ENCODE measurements at regions not wholly inside any gene's neighbourhood (a gene's known extent, or its start where the extent isn't known, plus 50 kb on each side); places are given as distances from the start of the nearest gene placed in this dataset.

DNA sequence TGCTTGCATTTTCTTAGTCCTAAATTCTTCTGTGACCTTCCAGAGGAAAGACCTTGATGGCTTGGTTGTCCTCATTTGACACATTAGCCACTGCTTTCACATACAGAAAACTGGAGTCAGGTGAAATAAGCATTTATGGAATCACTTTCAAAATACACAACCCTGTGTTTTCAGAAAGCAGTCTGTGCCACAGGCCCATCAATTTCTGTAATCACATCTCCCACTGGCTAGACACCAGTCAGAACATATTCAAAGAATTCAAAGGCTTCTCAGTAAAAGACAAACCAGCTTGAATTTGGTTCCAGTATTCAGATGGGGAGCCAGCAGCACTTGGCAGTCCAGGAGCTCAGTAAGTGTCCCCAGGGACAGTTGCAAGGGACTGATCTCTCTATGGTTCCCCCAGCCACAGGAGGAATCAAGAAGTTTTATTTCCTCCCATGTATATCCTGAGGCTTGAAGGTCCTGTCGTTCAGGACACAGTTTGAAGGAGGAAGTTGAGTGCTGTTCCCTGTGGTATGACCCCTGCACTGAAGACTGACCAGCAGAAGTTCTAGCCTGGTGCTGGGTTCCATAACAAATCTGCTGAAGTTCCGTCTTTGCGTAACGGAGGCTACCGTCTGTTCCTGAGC lies 214.3 kb downstream of the FOXO1 start:
- intact Hi-C loops (cut with DNase I) = no loop called here
- no peaks in the 10 kb centered on the region for H3K27me3 ChIP-seq (replicated peaks; ENCODE audit: insufficient read depth)
- TF ChIP-seq, protein P1, sequence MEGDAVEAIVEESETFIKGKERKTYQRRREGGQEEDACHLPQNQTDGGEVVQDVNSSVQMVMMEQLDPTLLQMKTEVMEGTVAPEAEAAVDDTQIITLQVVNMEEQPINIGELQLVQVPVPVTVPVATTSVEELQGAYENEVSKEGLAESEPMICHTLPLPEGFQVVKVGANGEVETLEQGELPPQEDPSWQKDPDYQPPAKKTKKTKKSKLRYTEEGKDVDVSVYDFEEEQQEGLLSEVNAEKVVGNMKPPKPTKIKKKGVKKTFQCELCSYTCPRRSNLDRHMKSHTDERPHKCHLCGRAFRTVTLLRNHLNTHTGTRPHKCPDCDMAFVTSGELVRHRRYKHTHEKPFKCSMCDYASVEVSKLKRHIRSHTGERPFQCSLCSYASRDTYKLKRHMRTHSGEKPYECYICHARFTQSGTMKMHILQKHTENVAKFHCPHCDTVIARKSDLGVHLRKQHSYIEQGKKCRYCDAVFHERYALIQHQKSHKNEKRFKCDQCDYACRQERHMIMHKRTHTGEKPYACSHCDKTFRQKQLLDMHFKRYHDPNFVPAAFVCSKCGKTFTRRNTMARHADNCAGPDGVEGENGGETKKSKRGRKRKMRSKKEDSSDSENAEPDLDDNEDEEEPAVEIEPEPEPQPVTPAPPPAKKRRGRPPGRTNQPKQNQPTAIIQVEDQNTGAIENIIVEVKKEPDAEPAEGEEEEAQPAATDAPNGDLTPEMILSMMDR (IDR thresholded peaks at IDR 0.05) = no peak
- TF ChIP-seq POLR2A (IDR thresholded peaks at IDR 0.05) = no peak
- no peak for TF ChIP-seq POLR2AphosphoS5 (IDR thresholded peaks at IDR 0.05)
- H3K27ac ChIP-seq = peak overlapping the region in 1 of 2 donors; percentile 20
- H3K4me3 ChIP-seq = no peak overlapping the region
- no peaks in the 10 kb centered on the region for H3K9me3 ChIP-seq
- H3K4me1 ChIP-seq (replicated peaks) = no peaks in the 10 kb centered on the region
- no peaks in the 10 kb centered on the region for H3K36me3 ChIP-seq
- no peak for DNase-seq (ENCODE audit: low spot score)
- 87% methylated on average over 5 of the region's 5 CpGs for WGBS

- Histone ChIP-seq H3K9me3 (no peaks in the 10 kb centered on the region), H3K4me3 (no peak overlapping the region)
- peak; percentile 50 for DNase-seq (ENCODE audit: low spot score)
Measured at GRCh38 chr13:40452741-40453334, 213.6 kb downstream of the FOXO1 start.

DNA sequence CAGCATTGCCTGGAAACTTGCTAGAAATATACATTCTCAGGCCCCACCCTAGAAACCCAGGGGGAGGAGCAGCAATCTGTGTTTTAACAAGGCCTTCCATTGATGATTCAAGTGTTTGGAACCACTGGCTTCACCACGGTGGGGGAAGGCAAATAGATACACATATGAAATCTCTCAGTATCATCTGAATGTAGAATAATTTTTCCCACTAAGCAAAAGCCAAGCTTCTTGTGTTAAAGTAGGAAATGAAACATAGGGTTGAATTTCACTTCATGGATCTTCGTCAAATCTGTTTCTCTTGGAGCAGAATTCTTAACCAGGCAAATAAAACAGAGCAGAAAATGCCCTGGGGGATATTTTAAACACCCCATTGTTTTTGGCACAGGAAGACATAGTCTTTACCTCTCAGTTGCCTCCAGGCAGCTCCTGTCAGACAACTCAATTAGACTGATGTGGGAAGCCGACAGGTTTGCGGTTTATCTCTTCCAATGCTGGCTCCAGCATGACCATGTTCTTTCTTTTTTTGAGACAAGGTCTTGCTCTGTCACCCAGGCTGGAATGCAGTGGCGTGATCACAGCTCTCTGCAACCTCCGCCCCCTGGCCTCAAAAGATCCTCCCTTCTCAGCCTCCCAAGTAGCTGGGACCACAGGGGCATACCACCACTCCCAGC lies 213.0 kb downstream of the FOXO1 start:
- Histone ChIP-seq H3K4me3 (no peak overlapping the region), H3K4me1 (replicated peaks) (no peaks in the 10 kb centered on the region), H3K9me3 (no peaks in the 10 kb centered on the region), H3K27ac (peak overlapping the region; percentile 15 to 20), H3K27me3 (replicated peaks; ENCODE audit: insufficient read depth) (no peaks in the 10 kb centered on the region), H3K36me3 (no peaks in the 10 kb centered on the region)
- DNase-seq (ENCODE audit: low spot score) = no peak
- 51% methylated on average over 6 of the region's 6 CpGs for WGBS
- no peak for TF ChIP-seq POLR2A (IDR thresholded peaks at IDR 0.05)
- TF ChIP-seq, protein P1 (IDR thresholded peaks at IDR 0.05) = no peak
- TF ChIP-seq POLR2AphosphoS5 (IDR thresholded peaks at IDR 0.05) = peak; percentile 17
- intact Hi-C loops (cut with DNase I) = no loop called here

More at GRCh38 chr13:40452741-40453334, 213.6 kb downstream of the FOXO1 start:
- no peaks in the 10 kb centered on the region for H3K4me1 ChIP-seq (replicated peaks)
- 65% methylated on average over 3 of the region's 3 CpGs for WGBS
- no peaks in the 10 kb centered on the region for H3K27me3 ChIP-seq (replicated peaks; ENCODE audit: insufficient read depth)
- intact Hi-C loops (cut with DNase I) = no loop called here
- H3K27ac ChIP-seq = peak overlapping the region; percentile 15 to 20
- peak; percentile 34 for TF ChIP-seq POLR2AphosphoS5 (IDR thresholded peaks at IDR 0.05)
- TF ChIP-seq, protein P1 (IDR thresholded peaks at IDR 0.05) = no peak
- H3K36me3 ChIP-seq = no peaks in the 10 kb centered on the region

DNA sequence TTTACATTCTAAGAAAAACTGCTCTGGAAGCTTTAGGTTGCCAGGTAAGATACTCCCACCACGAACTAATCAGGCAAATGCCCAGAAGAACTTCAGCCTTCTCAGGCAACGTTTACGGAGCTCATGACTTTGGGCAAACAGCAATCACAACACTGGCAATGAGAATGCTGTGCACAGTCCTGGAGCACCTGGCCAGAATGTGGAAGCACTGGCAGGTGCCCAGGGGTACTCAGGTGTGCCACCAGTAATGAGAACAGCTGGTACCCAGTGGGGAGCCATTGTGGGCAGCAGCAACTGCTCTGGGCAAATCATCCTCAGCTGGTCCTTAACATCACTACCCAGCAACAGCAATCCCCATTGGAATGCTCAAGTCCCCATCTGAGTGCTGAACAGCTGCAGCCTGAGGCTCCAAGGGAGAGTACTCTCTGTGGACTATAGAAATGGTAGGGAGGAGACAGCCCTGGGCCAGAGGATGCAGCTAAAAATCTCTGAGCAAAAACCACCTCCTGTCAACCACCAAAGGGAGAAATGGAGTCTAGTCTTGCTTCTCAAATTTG lies 210.0 kb downstream of the FOXO1 start:
- Histone ChIP-seq H3K27ac (no peak overlapping the region), H3K9me3 (no peaks in the 10 kb centered on the region), H3K27me3 (replicated peaks; ENCODE audit: insufficient read depth) (no peaks in the 10 kb centered on the region), H3K4me3 (no peak overlapping the region), H3K4me1 (replicated peaks) (no peaks in the 10 kb centered on the region), H3K36me3 (no peaks in the 10 kb centered on the region)
- TF ChIP-seq POLR2A (IDR thresholded peaks at IDR 0.05) (no peak), POLR2AphosphoS5 (IDR thresholded peaks at IDR 0.05) (no peak)
- TF ChIP-seq, protein P1 (IDR thresholded peaks at IDR 0.05) = no peak
- no peak for DNase-seq (ENCODE audit: low spot score)
- WGBS = 38% methylated on average over 3 of the region's 3 CpGs
- intact Hi-C loops (cut with DNase I) = no loop called here
